ENCODE measurements at regions not wholly inside any gene's neighbourhood (a gene's known extent, or its start where the extent isn't known, plus 50 kb on each side); places are given as distances from the start of the nearest gene placed in this dataset.

GRCh38 chr15:97875025-97875512 is 85.4 kb upstream of the ARRDC4 start:
- no peak overlapping the region for H3K9ac ChIP-seq (ENCODE audit: low read length)
- H3K9me3 ChIP-seq (ENCODE audit: control insufficient read depth, insufficient read depth, low read depth, low read length), result no peaks in the 10 kb centered on the region
- H3K27ac ChIP-seq (ENCODE audit: low read depth, low read length), result no peak overlapping the region
- no peaks in the 10 kb centered on the region for H3K4me1 ChIP-seq (ENCODE audit: control insufficient read depth, insufficient read depth, low read length)
- no peaks in the 10 kb centered on the region for H3K36me3 ChIP-seq (ENCODE audit: control insufficient read depth, insufficient read depth, low read length)
- H3K27me3 ChIP-seq (ENCODE audit: control insufficient read depth, insufficient read depth, low read length), result no peaks in the 10 kb centered on the region
- H3K4me3 ChIP-seq (ENCODE audit: low read depth, low read length), result peak overlapping the region; percentile 49

- H3K36me3 ChIP-seq (ENCODE audit: control insufficient read depth, insufficient read depth, low read length), result no peaks in the 10 kb centered on the region
- H3K9ac ChIP-seq (ENCODE audit: low read length), result no peak overlapping the region
- H3K27me3 ChIP-seq (ENCODE audit: control insufficient read depth, insufficient read depth, low read length), result no peaks in the 10 kb centered on the region
- H3K27ac ChIP-seq (ENCODE audit: low read depth, low read length), result no peak overlapping the region
- H3K4me1 ChIP-seq (ENCODE audit: control insufficient read depth, insufficient read depth, low read length), result no peaks in the 10 kb centered on the region
- no peaks in the 10 kb centered on the region for H3K9me3 ChIP-seq (ENCODE audit: control insufficient read depth, insufficient read depth, low read depth, low read length)
- H3K4me3 ChIP-seq (ENCODE audit: low read depth, low read length), result peak overlapping the region; percentile 49
These were observed 84.8 kb upstream of the ARRDC4 start for GRCh38 chr15:97875513-97876280.

GRCh38 chr15:97876281-97876675 is 84.2 kb upstream of the ARRDC4 start:
- Histone ChIP-seq H3K27me3 (ENCODE audit: control insufficient read depth, insufficient read depth, low read length) (no peaks in the 10 kb centered on the region), H3K4me3 (ENCODE audit: low read depth, low read length) (no peak overlapping the region), H3K36me3 (ENCODE audit: control insufficient read depth, insufficient read depth, low read length) (no peaks in the 10 kb centered on the region), H3K27ac (ENCODE audit: low read depth, low read length) (no peak overlapping the region), H3K9me3 (ENCODE audit: control insufficient read depth, insufficient read depth, low read depth, low read length) (no peaks in the 10 kb centered on the region), H3K9ac (ENCODE audit: low read length) (no peak overlapping the region), H3K4me1 (ENCODE audit: control insufficient read depth, insufficient read depth, low read length) (no peaks in the 10 kb centered on the region)

GRCh38 chr15:97881346-97881965 is 79.0 kb upstream of the ARRDC4 start:
- H3K27me3 ChIP-seq (ENCODE audit: control insufficient read depth, insufficient read depth, low read length), result no peaks in the 10 kb centered on the region; the same call in 1 of the 2 replicates
- H3K9ac ChIP-seq (ENCODE audit: low read length), result no peak overlapping the region
- H3K4me1 ChIP-seq (ENCODE audit: control insufficient read depth, insufficient read depth, low read length), result no peaks in the 10 kb centered on the region
- no peaks in the 10 kb centered on the region for H3K36me3 ChIP-seq (ENCODE audit: control insufficient read depth, insufficient read depth, low read length)
- no peak overlapping the region for H3K27ac ChIP-seq (ENCODE audit: low read depth, low read length)
- no peaks in the 10 kb centered on the region for H3K9me3 ChIP-seq (ENCODE audit: control insufficient read depth, insufficient read depth, low read depth, low read length)
- H3K4me3 ChIP-seq (ENCODE audit: low read depth, low read length), result no peak overlapping the region

- no peaks in the 10 kb centered on the region for H3K9me3 ChIP-seq (ENCODE audit: control insufficient read depth, insufficient read depth, low read depth, low read length)
- no peak overlapping the region for H3K9ac ChIP-seq (ENCODE audit: low read length)
- H3K27ac ChIP-seq (ENCODE audit: low read depth, low read length), result no peak overlapping the region
- H3K4me3 ChIP-seq (ENCODE audit: low read depth, low read length), result no peak overlapping the region
- H3K27me3 ChIP-seq (ENCODE audit: control insufficient read depth, insufficient read depth, low read length), result no peaks in the 10 kb centered on the region; the same call in 1 of the 2 replicates
- no peaks in the 10 kb centered on the region for H3K36me3 ChIP-seq (ENCODE audit: control insufficient read depth, insufficient read depth, low read length)
- no peaks in the 10 kb centered on the region for H3K4me1 ChIP-seq (ENCODE audit: control insufficient read depth, insufficient read depth, low read length)
These were observed 75.9 kb upstream of the ARRDC4 start for GRCh38 chr15:97884513-97885131.

- no peaks in the 10 kb centered on the region for H3K27me3 ChIP-seq (ENCODE audit: control insufficient read depth, insufficient read depth, low read length)
- no peak overlapping the region for H3K27ac ChIP-seq (ENCODE audit: low read depth, low read length)
- H3K4me1 ChIP-seq (ENCODE audit: control insufficient read depth, insufficient read depth, low read length), result no peaks in the 10 kb centered on the region
- H3K9ac ChIP-seq (ENCODE audit: low read length), result no peak overlapping the region
- H3K9me3 ChIP-seq (ENCODE audit: control insufficient read depth, insufficient read depth, low read depth, low read length), result no peaks in the 10 kb centered on the region
- H3K4me3 ChIP-seq (ENCODE audit: low read depth, low read length), result no peak overlapping the region
- H3K36me3 ChIP-seq (ENCODE audit: control insufficient read depth, insufficient read depth, low read length), result no peaks in the 10 kb centered on the region
These were observed 70.2 kb upstream of the ARRDC4 start for GRCh38 chr15:97890307-97890706.

GRCh38 chr15:97892167-97892938 is 68.2 kb upstream of the ARRDC4 start:
- H3K4me3 ChIP-seq (ENCODE audit: low read depth, low read length), result no peak overlapping the region
- H3K36me3 ChIP-seq (ENCODE audit: control insufficient read depth, insufficient read depth, low read length), result no peaks in the 10 kb centered on the region
- H3K4me1 ChIP-seq (ENCODE audit: control insufficient read depth, insufficient read depth, low read length), result no peaks in the 10 kb centered on the region
- no peak overlapping the region for H3K27ac ChIP-seq (ENCODE audit: low read depth, low read length)
- no peak overlapping the region for H3K9ac ChIP-seq (ENCODE audit: low read length)
- H3K27me3 ChIP-seq (ENCODE audit: control insufficient read depth, insufficient read depth, low read length), result no peaks in the 10 kb centered on the region
- no peaks in the 10 kb centered on the region for H3K9me3 ChIP-seq (ENCODE audit: control insufficient read depth, insufficient read depth, low read depth, low read length)

- Histone ChIP-seq H3K27ac (ENCODE audit: low read depth, low read length) (no peak overlapping the region), H3K9me3 (ENCODE audit: control insufficient read depth, insufficient read depth, low read depth, low read length) (no peaks in the 10 kb centered on the region), H3K4me3 (ENCODE audit: low read depth, low read length) (no peak overlapping the region), H3K4me1 (ENCODE audit: control insufficient read depth, insufficient read depth, low read length) (no peaks in the 10 kb centered on the region), H3K36me3 (ENCODE audit: control insufficient read depth, insufficient read depth, low read length) (no peaks in the 10 kb centered on the region), H3K9ac (ENCODE audit: low read length) (no peak overlapping the region), H3K27me3 (ENCODE audit: control insufficient read depth, insufficient read depth, low read length) (no peaks in the 10 kb centered on the region)
These were observed 66.5 kb upstream of the ARRDC4 start for GRCh38 chr15:97893967-97894366.

GRCh38 chr15:97899981-97900380 is 60.5 kb upstream of the ARRDC4 start:
- Histone ChIP-seq H3K27ac (ENCODE audit: low read depth, low read length) (no peak overlapping the region), H3K9me3 (ENCODE audit: control insufficient read depth, insufficient read depth, low read depth, low read length) (no peaks in the 10 kb centered on the region), H3K27me3 (ENCODE audit: control insufficient read depth, insufficient read depth, low read length) (peaks cover 16% of the 10 kb centered on the region; the same call in 1 of the 2 replicates), H3K4me3 (ENCODE audit: low read depth, low read length) (no peak overlapping the region), H3K9ac (ENCODE audit: low read length) (no peak overlapping the region), H3K4me1 (ENCODE audit: control insufficient read depth, insufficient read depth, low read length) (0 out of 2 replicates have a peak, but pooled peaks cover 2% of the 10 kb centered on the region), H3K36me3 (ENCODE audit: control insufficient read depth, insufficient read depth, low read length) (no peaks in the 10 kb centered on the region)

- no peak overlapping the region for H3K4me3 ChIP-seq (ENCODE audit: low read depth, low read length)
- 0 out of 2 replicates have a peak, but pooled peaks cover 2% of the 10 kb centered on the region for H3K4me1 ChIP-seq (ENCODE audit: control insufficient read depth, insufficient read depth, low read length)
- H3K27me3 ChIP-seq (ENCODE audit: control insufficient read depth, insufficient read depth, low read length), result peaks cover 23% of the 10 kb centered on the region; the same call in 1 of the 2 replicates
- H3K9me3 ChIP-seq (ENCODE audit: control insufficient read depth, insufficient read depth, low read depth, low read length), result no peaks in the 10 kb centered on the region
- no peaks in the 10 kb centered on the region for H3K36me3 ChIP-seq (ENCODE audit: control insufficient read depth, insufficient read depth, low read length)
- H3K27ac ChIP-seq (ENCODE audit: low read depth, low read length), result no peak overlapping the region
- H3K9ac ChIP-seq (ENCODE audit: low read length), result no peak overlapping the region
These were observed 58.2 kb upstream of the ARRDC4 start for GRCh38 chr15:97902140-97902780.
